ENCODE measurements at regions not wholly inside any gene's neighbourhood (a gene's known extent, or its start where the extent isn't known, plus 50 kb on each side); places are given as distances from the start of the nearest gene placed in this dataset.

- DNase-seq = no peak
These were observed 57.0 kb upstream of the CDCA7L start for GRCh38 chr7:22002726-22003125.

- peak; percentile 58 for DNase-seq
These were observed 55.8 kb upstream of the CDCA7L start for GRCh38 chr7:22001345-22002004.

- DNase-seq = no peak
These were observed 54.2 kb upstream of the CDCA7L start for GRCh38 chr7:21999896-22000295.

- no peak for DNase-seq
These were observed 50.9 kb upstream of the CDCA7L start for GRCh38 chr7:21996641-21997040.

All from NCI-H1105 treated with DMSO at 0.1 percent for 48 hours (cell line).